ENCODE measurements at regions not wholly inside any gene's neighbourhood (a gene's known extent, or its start where the extent isn't known, plus 50 kb on each side); places are given as distances from the start of the nearest gene placed in this dataset.
"Not testable (repeated sequence)": the region's sequence is repeated elsewhere in the genome, so short reads cannot be mapped to it uniquely, and the experiment has no call there.

DNA sequence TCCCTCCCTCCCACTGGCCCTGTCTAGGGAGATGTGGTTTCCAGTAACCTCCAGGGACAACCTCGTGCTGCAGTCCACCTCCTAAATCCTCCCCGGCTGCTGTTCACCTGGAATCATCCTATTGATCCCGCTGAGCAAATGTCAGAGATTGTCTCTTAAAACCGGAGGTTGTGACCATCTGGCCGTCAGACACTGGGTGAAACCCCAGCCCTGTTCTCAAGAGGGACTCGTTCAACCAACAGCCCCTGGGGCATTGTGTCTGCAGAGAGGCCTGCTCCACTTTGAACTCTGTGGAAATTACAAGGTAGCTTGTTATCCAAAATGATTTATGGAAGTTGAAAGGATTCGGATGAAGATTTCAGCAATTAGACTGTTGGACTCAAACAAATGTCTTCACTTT is 498.0 kb downstream of the MATN1 start:
- no peaks in the 10 kb centered on the region for H3K4me1 Mint-ChIP-seq
- H3K36me3 Mint-ChIP-seq: no peaks in the 10 kb centered on the region
- DNase-seq (no peak), ATAC-seq (no peak)
- no peaks in the 10 kb centered on the region for H3K27me3 Mint-ChIP-seq
- no peak overlapping the region for H3K27ac Mint-ChIP-seq
- CTCF ChIA-PET: no interaction called here
- no peak overlapping the region for H3K4me3 Mint-ChIP-seq
- no peaks in the 10 kb centered on the region for H3K9me3 Mint-ChIP-seq (ENCODE audit: low read depth)

DNA sequence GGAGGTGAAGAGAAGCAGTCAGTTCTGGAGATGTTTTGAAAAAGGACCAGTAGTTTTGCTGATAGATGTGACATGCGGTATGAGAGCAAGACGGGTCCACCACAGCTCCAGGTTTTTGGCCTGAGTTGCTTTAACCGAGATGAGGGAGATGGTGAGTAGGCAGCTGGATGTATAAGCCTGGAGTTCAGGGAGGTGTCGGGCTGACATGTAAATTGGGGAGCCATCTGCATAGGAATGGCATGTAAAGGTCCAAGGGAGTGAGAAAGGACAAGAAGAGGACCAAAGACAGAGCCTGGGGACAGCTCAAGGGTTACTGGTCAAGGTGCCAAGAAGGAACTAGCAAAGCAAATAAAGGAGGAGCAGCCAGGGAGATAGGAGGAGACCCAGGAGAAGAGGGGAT is 503.7 kb downstream of the MATN1 start:
- Mint-ChIP-seq H3K36me3 (no peaks in the 10 kb centered on the region), H3K9me3 (ENCODE audit: low read depth) (peaks cover 3% of the 10 kb centered on the region), H3K27ac (no peak overlapping the region), H3K4me3 (no peak overlapping the region), H3K27me3 (peaks cover 7% of the 10 kb centered on the region), H3K4me1 (no peaks in the 10 kb centered on the region)
- no peak for ATAC-seq
- DNase-seq: no peak
- CTCF ChIA-PET: no interaction called here

DNA sequence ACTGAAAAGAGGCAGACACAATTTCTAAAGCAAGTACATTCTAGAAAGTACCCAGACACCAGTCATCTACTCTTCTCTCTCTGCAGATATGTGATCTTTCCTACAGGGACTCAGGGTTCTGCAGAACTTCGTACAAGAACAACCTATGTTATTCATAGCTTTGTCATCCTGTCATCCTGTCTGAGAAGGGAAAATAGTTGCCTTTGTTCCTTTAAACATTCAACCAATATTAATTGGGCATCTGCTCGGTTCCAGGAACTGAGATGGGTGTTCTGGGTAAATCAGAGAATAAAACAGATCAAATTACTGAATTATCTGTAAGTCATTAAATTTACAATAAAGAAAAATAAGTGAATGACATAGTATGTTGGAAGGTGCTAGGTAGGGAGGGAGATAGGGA is 504.9 kb downstream of the MATN1 start:
- ATAC-seq (no peak), DNase-seq (no peak)
- H3K27ac Mint-ChIP-seq: no peak overlapping the region
- H3K4me3 Mint-ChIP-seq: no peak overlapping the region
- no peaks in the 10 kb centered on the region for H3K4me1 Mint-ChIP-seq
- no peaks in the 10 kb centered on the region for H3K36me3 Mint-ChIP-seq
- H3K9me3 Mint-ChIP-seq (ENCODE audit: low read depth): peaks cover 3% of the 10 kb centered on the region
- CTCF ChIA-PET: no interaction called here
- peaks cover 7% of the 10 kb centered on the region for H3K27me3 Mint-ChIP-seq

DNA sequence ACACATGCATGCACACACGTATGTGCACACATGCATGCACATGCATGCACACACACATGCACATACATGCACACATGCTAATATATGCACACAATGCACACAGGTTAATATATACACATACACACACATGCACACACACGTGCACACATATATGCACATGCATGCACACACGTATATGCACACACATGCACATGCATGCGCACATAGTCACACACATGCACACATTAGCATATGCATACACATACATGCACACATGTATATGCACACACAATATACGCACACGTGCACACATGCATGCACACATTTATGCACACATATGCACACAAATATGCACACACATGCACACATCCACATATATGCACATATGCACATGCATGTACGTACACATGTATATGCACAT is 506.8 kb downstream of the MATN1 start:
- no peak overlapping the region for H3K4me3 Mint-ChIP-seq

DNA sequence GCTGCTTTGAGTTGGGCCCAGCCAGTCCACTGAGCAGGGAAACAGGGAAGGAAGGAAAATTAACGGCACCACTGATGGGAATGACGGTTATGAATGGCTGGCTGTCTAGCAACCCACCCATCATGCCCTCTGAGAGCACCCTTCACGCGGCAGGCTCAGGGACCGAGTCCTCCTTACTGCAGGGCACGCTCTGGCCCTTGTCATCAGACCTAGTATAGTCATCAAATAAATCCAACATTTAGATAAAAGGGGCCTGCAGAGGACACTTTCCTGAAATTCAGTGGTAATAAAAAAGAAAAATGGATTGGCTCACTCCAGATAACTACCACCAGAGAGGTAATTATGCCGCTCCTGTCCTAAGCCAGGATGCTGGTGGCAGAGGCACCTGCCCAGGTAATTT is 509.4 kb downstream of the MATN1 start:
- no peak for ATAC-seq
- Mint-ChIP-seq H3K9me3 (ENCODE audit: low read depth) (peaks cover 3% of the 10 kb centered on the region), H3K4me1 (no peaks in the 10 kb centered on the region), H3K36me3 (no peaks in the 10 kb centered on the region), H3K27ac (no peak overlapping the region), H3K27me3 (peaks cover 10% of the 10 kb centered on the region), H3K4me3 (no peak overlapping the region)
- CTCF ChIA-PET: no interaction called here
- DNase-seq: no peak

More for the DNA sequence above, 506.8 kb downstream of the MATN1 start:
- no peak for ATAC-seq
- peaks cover 3% of the 10 kb centered on the region for H3K9me3 Mint-ChIP-seq (ENCODE audit: low read depth)
- H3K4me1 Mint-ChIP-seq: no peaks in the 10 kb centered on the region
- H3K36me3 Mint-ChIP-seq: no peaks in the 10 kb centered on the region
- CTCF ChIA-PET: no interaction called here
- H3K27me3 Mint-ChIP-seq: peaks cover 9% of the 10 kb centered on the region
- H3K27ac Mint-ChIP-seq: no peak overlapping the region
- DNase-seq: no peak

DNA sequence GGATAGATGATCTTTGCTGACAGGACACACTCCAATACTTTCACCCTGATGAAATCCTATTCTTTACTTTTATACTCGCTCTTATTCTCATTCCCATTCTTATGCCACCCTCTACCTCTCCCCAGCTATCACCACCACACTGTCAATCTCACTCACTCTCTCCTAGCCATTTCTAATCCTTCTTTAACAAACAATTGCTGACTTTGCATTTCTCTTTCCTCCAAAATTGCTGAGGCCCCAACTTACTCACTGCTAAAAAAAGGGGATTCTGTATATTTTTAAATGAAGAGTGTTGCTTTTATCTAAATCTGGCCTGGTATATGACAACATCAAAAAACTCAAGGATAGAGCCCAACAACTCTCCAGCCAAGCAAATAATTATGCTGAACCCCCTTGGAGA is 515.4 kb downstream of the MATN1 start:
- H3K4me1 Mint-ChIP-seq; H3K9me3 Mint-ChIP-seq (ENCODE audit: low read depth); DNase-seq; H3K36me3 Mint-ChIP-seq; H3K27ac Mint-ChIP-seq; H3K27me3 Mint-ChIP-seq; ATAC-seq; H3K4me3 Mint-ChIP-seq; CTCF ChIA-PET: not testable (repeated sequence)

DNA sequence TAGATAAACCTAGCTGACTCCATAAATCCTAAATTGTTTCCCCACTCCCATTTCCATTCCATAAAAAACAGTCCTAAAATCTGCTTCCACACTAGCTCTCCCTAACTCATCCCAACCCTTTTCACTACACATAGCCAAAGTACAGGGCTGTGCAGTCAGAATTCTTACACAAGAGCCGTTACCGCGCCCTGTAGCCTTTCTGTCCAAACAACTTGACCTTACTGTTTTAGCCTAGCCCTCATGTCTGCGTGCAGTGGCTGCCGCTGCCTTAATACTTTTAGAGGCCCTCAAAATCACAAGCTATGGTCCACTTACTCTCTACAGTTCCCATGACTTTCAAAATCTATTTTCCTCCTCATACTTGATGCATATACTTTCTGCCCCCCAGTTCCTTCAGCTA is 516.8 kb downstream of the MATN1 start:
- H3K4me1 Mint-ChIP-seq; H3K9me3 Mint-ChIP-seq (ENCODE audit: low read depth); H3K27me3 Mint-ChIP-seq; H3K27ac Mint-ChIP-seq; H3K36me3 Mint-ChIP-seq; H3K4me3 Mint-ChIP-seq; CTCF ChIA-PET; DNase-seq; ATAC-seq: not testable (repeated sequence)

DNA sequence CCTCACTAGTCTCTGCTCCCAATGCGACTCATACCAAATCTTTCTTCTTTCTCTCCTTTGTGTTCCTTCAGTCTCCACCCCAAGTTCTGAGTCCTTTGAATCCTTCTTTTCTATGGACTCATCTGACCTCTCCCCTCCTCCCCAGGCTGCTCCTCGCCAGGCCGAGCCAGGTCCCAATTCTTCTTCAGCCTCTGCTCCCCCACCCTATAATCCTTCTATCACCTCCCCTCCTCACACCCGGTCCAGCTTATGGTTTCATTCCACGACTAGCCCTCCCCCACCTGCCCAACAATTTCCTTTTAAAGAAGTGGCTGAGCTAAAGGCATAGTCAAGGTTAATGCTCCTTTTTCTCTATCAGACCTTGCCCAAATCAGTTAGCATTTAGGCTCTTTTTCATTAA is 518.5 kb downstream of the MATN1 start:
- DNase-seq; H3K27me3 Mint-ChIP-seq; H3K4me3 Mint-ChIP-seq; H3K36me3 Mint-ChIP-seq; H3K27ac Mint-ChIP-seq; H3K4me1 Mint-ChIP-seq; H3K9me3 Mint-ChIP-seq (ENCODE audit: low read depth); ATAC-seq; CTCF ChIA-PET: not testable (repeated sequence)

DNA sequence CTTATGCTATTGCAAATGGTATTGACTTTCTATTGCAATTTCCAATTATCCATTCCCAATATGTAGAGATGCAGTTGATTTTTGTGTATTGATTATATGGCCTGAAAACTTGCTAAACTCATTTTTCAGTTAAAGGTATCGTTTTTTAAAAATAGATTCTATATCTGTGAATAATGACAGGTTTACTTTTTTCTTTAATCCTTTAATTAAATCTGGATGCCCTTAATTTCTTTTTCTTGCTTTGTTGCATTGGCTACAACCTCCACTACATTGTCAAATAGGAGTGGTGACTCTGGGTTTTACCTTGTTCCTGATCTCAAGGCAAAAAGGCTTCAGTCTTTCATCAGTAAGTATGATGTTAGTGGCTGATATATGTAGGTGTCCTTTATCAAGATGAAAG is 522.4 kb downstream of the MATN1 start:
- Mint-ChIP-seq H3K4me1 (peaks cover 6% of the 10 kb centered on the region), H3K27me3 (peaks cover 10% of the 10 kb centered on the region), H3K36me3 (no peaks in the 10 kb centered on the region), H3K9me3 (ENCODE audit: low read depth) (no peaks in the 10 kb centered on the region), H3K4me3 (no peak overlapping the region), H3K27ac (no peak overlapping the region)
- CTCF ChIA-PET: no interaction called here
- no peak for ATAC-seq
- no peak for DNase-seq

DNA sequence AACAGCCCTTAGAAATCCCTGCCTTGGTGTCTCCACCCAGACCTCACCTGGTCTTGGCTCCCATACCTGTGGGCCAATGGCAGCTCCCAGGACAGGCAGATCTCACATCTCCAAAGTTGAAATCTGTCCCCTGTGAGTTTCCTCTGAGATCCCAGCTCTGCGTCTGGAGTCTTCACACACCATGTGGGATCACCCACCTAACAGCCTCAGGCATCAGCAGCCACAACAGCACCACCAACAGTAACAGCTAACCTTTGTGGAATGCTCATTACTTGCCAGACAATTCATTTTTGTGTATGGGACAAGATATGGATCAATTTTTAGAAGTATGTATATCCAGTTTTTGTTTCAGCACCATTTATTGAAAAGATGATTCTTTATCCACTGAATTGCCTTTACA is 523.2 kb downstream of the MATN1 start:
- no peak for DNase-seq
- H3K27me3 Mint-ChIP-seq: peaks cover 10% of the 10 kb centered on the region
- H3K4me3 Mint-ChIP-seq: no peak overlapping the region
- H3K36me3 Mint-ChIP-seq: no peaks in the 10 kb centered on the region
- no peak overlapping the region for H3K27ac Mint-ChIP-seq
- ATAC-seq: no peak
- CTCF ChIA-PET: no interaction called here
- H3K9me3 Mint-ChIP-seq (ENCODE audit: low read depth): no peaks in the 10 kb centered on the region
- H3K4me1 Mint-ChIP-seq: peaks cover 6% of the 10 kb centered on the region

DNA sequence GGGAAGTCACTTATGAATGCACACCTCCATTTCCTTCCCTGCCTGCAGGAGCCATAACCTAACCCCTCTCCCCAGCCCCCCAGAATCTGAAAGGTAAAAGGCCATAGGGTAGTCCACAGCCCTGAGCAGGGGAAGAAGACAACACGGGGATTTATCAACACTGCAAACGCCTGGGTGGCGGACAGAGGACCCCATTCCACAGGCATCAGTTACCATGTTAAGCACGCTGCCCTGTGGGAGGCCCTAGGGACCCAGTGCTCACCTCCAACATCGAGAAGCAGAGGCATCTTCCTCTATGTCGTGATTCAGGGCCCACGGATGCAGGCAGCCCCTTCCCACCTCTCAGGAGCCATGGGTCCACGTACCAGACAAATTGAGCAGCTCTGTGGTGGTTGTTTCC is 523.8 kb downstream of the MATN1 start:
- Mint-ChIP-seq H3K27ac (no peak overlapping the region), H3K36me3 (no peaks in the 10 kb centered on the region), H3K27me3 (peaks cover 10% of the 10 kb centered on the region), H3K9me3 (ENCODE audit: low read depth) (no peaks in the 10 kb centered on the region), H3K4me3 (no peak overlapping the region), H3K4me1 (peaks cover 6% of the 10 kb centered on the region)
- ATAC-seq (no peak), DNase-seq (no peak)
- CTCF ChIA-PET: no interaction called here

DNA sequence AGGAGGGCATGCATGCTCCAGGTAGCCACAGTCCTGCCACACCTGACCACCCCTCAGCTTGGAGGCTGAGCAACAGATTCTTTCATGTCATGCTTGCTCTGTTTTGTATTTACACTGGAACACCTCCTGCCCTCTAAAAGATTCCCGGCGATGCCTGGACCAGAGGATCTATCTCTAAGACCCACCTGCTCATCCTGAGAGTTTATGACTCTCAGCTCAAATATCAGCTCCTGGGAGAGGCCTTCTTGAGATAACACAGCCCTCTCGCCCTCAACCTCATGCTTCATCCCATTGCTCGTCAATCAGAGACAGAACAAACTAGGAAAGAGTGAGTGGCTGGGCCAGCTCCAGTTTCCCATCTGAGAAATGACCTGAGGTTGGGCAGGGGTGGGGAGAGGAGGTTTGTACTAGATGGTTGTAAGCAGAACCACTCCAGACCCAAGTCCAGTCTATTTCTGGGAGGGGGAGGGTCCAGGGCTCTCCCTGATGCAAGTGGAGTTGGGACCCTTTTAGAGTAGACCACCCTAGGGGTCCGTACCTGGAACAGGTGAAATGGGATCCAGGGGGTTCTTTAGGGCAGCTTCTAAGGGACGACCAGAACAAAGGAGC is 524.5 kb downstream of the MATN1 start:
- Mint-ChIP-seq H3K9me3 (ENCODE audit: low read depth) (no peaks in the 10 kb centered on the region), H3K36me3 (no peaks in the 10 kb centered on the region), H3K27me3 (peaks cover 10% of the 10 kb centered on the region), H3K4me3 (no peak overlapping the region), H3K27ac (no peak overlapping the region), H3K4me1 (peaks cover 6% of the 10 kb centered on the region)
- DNase-seq (no peak), ATAC-seq (no peak)
- CTCF ChIA-PET: no interaction called here

DNA sequence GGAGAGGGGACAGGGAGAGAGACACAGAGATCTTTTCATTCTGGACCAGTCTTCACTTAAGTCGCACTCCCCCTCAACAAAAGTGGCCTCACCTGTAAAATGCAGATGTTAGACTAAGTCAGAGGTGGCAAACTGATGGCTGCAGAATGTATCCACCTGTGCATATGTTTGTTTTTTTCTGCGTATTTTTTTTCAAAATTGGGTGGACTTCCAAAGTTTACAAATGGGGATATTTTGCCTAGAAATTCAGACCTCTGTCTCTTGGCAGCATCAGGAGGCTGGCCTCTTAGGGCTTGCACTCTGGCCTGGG is 525.0 kb downstream of the MATN1 start:
- ATAC-seq: no peak
- CTCF ChIA-PET: no interaction called here
- Mint-ChIP-seq H3K9me3 (ENCODE audit: low read depth) (no peaks in the 10 kb centered on the region), H3K27me3 (peaks cover 10% of the 10 kb centered on the region), H3K36me3 (no peaks in the 10 kb centered on the region), H3K27ac (no peak overlapping the region), H3K4me3 (no peak overlapping the region), H3K4me1 (peaks cover 6% of the 10 kb centered on the region)
- DNase-seq: no peak

DNA sequence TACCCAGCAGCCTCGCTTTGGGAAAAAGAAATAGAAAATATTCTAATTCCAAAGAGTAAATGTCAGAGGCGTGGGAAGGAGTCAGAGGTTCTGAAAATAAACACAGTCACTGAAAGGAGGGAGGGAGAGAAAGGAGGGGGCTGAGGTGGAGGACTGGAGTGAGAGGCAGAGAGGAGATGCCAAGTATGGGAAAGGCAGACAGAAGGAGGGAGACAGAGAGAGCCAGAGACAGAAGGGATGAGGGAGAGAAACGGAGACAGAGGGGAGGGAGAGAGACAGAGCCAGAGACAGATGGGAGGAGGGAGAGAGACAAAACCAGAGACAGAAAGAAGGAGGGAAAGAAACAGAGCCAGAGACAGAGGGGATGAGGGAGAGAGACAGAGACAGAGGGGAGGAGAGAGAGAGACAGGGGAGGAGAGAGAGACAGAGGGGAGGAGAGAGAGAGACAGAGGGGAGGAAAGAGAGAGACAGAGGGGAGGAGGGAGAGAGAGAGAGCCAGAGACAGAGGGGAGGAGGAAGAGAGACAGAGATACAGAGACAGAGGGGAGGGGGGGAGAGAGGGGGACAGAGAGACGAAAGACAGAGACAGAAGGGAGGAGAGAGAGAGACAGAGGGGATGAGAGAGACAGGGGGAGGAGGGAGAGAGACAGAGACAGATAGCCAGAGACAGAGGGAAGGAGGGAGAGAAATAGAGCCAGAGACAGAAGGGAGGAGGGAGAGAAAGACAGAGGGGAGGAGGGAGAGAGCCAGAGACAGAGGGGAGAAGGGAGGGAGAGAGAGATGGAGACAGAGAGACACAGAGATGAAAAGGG is 525.5 kb downstream of the MATN1 start:
- CTCF ChIA-PET: no interaction called here
- H3K27me3 Mint-ChIP-seq: peaks cover 10% of the 10 kb centered on the region
- peaks cover 8% of the 10 kb centered on the region for H3K4me1 Mint-ChIP-seq
- H3K27ac Mint-ChIP-seq: no peak overlapping the region
- no peak for DNase-seq
- no peaks in the 10 kb centered on the region for H3K9me3 Mint-ChIP-seq (ENCODE audit: low read depth)
- no peak overlapping the region for H3K4me3 Mint-ChIP-seq
- no peak for ATAC-seq
- no peaks in the 10 kb centered on the region for H3K36me3 Mint-ChIP-seq

Data from activated CD8-positive, alpha-beta memory T cell treated with anti-CD3 and anti-CD28 coated beads, Interleukin-2, amount 10 ng/mL, durations not matched to agents 7 days and 5 days (primary cell).